ENCODE measurements at regions not wholly inside any gene's neighbourhood (a gene's known extent, or its start where the extent isn't known, plus 50 kb on each side); places are given as distances from the start of the nearest gene placed in this dataset.
A peak's percentile ranks its signal among the peaks of the same experiment; 100 is the strongest.

DNA sequence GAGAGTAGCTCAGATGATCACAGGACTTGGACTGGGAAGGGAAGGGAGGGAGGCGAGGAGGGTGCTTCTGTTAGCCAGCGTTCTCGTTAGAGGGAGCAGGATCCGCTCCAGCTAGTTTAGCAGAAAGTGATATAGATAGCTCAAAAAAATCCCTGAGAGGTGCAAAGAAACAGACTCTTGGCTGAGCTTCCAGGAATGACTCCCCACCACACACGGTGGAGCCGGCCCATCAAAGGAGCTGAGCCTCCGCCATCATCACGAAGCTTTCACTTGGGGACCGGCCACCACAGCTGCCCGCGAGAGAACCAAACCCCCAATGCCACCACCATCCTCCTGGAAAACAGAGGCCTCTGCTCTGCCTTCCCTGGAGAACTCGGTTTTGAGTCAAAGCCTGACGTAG, 124.6 kb upstream of the BCL2L14 start:
- ATAC-seq (ENCODE audit: poor library complexity) (no peak), DNase-seq (no peak)
- intact Hi-C loops (cut with DNase I): no loop called here

DNA sequence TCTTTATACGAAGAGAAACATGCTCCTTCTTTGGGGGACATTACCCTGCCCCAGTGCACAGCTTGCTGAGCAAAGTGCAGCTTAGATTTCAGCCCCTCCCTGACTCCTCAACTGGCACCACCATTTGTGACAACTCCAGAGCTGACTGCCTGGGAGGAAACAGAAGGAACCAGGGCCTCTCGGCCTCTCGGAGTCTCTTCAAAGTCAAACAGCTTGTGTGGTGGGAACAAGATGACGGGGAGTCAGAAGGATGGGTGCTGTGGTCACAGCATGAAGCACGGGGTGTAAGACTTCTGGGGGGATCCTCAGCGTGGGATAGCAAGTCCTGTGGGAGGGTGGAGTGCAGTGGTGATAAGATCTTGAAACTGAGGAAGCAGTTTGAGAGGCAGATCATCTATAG, 123.5 kb upstream of the BCL2L14 start:
- DNase-seq (no peak), ATAC-seq (ENCODE audit: poor library complexity) (no peak)
- intact Hi-C loops (cut with DNase I): no loop called here

DNA sequence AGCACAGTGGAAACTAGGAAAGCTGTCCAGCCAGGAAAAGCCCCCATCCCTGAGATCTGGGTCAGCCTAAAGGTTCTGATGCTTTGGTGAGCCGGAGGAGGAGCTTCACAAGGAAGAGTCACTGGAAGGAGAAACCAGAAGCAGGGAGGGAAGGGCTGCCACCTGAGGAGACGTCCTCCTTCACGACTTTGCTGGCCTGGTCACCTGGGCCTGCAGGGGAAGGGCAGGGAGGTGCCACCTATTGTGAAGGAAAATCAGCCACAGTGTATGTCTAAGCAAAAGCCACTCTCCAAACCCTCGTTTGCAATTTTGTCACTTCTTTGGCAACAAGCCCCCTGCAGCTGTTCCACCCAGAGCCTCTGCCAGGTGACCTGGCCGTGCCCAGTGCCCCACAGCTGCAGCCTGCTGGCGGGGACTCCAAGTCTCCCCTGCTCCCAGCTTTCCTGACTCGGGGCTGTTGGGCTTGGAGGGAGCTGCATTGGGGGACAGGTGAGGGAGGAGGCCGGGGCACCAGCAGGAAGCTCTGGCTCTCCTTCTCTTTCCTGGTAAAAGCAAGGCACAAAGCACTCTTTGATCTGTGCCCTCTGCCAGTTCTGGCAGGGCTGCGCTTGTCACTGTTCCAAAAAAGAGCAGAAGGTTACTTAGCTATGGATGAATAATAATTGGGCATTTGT, 120.9 kb upstream of the BCL2L14 start:
- intact Hi-C loops (cut with DNase I): no loop called here
- DNase-seq: no peak
- ATAC-seq (ENCODE audit: poor library complexity): peak; percentile 76

GRCh38 chr12:11951209-11951608, 119.5 kb upstream of the BCL2L14 start:
- DNase-seq (no peak), ATAC-seq (ENCODE audit: poor library complexity) (no peak)
- intact Hi-C loops (cut with DNase I): no loop called here

DNA sequence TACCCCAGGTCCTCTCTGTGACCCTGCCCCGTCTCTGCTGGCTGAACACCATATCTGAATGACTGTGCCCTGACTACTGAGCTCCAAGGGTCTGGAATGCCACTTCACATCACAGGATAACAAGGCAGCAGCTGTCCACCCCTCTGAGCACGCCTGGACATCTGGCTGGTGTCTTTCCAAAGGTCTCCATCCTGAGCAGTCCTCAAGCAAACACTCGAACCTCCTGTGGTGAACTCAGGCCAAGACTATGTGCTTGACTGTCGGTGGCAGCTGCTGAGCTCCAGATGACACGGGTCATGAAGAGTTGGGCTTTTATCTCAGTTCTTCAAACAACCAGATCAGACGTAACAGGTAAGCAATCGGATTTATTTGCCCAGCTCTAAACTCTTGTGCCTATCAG, 117.2 kb upstream of the BCL2L14 start:
- DNase-seq (no peak), ATAC-seq (ENCODE audit: poor library complexity) (peak; percentile 49)
- intact Hi-C loops (cut with DNase I): no loop called here

DNA sequence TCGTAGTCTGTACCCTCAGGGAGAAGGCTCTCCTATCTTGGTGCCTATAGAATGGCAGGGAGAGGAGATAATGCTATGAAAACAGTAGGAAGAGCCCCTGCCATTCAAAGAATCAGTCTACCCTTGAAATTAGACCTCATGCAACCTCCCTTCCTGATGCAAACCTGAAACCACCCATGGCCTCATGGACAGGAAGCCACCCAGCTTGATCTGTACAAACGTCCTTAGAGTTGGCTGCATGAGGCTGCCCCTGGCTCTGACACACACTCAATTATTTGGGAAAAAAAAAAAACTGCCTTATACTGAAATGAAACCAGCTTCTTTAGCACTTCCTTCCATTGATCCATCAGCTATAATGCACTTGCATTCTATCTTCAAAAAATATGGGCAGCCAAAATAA, 116.6 kb upstream of the BCL2L14 start:
- DNase-seq (no peak), ATAC-seq (ENCODE audit: poor library complexity) (no peak)
- intact Hi-C loops (cut with DNase I): no loop called here

- ATAC-seq (ENCODE audit: poor library complexity): no peak
- intact Hi-C loops (cut with DNase I): no loop called here
Measured at GRCh38 chr12:11958221-11959091, 112.3 kb upstream of the BCL2L14 start.

GRCh38 chr12:11959117-11959823, 111.5 kb upstream of the BCL2L14 start:
- DNase-seq (no peak), ATAC-seq (ENCODE audit: poor library complexity) (no peak)

More at GRCh38 chr12:11958221-11959091, 112.3 kb upstream of the BCL2L14 start:
- DNase-seq: no peak

DNA sequence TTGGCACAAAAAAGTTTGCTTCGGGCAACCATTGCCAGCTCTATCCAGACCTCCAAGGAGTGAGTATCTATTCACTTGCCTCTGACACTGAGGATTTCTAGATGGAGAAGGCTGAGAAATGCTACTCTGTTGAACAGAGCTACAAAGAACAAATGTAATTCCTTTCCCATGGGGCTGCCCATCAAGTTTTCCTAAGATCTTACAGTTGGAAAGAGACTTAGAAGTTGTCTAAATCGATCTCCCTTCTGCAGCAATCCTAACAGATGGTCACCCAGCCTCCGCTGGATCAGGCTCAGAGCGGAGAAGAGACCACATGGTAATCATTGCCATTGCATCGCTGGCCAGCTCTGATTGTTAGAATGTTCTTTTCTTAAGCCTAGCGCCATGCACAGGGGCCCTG, 110.1 kb upstream of the BCL2L14 start:
- DNase-seq (no peak), ATAC-seq (ENCODE audit: poor library complexity) (no peak)
- intact Hi-C loops (cut with DNase I): no loop called here

More at GRCh38 chr12:11959117-11959823, 111.5 kb upstream of the BCL2L14 start:
- intact Hi-C loops (cut with DNase I): no loop called here

GRCh38 chr12:11961686-11962085, 109.1 kb upstream of the BCL2L14 start:
- no peak for ATAC-seq (ENCODE audit: poor library complexity)
- no peak for DNase-seq
- intact Hi-C loops (cut with DNase I): no loop called here

DNA sequence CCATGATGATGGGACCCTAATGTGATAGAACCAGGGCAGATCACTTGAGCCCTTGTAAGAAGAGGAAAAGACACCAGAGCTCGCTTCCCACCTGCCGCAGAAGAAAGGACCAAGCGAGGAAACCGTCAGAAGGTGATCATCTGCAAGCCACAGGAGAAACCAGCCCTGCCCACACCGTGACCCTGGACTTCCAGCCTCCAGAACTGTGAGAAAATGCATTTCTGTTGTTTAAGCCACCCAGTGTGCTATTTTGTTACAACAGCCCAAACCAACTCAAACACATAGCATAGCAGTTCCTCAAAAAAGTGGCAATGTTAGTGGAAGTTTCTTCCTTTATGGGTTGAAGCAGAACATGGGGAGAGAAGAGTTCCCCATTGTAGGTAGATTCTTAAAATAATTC, 107.9 kb upstream of the BCL2L14 start:
- intact Hi-C loops (cut with DNase I): no loop called here
- DNase-seq (no peak), ATAC-seq (ENCODE audit: poor library complexity) (no peak)

GRCh38 chr12:11963841-11964471, 106.8 kb upstream of the BCL2L14 start:
- ATAC-seq (ENCODE audit: poor library complexity) (no peak), DNase-seq (no peak)
- intact Hi-C loops (cut with DNase I): no loop called here

GRCh38 chr12:11965258-11965910, 105.4 kb upstream of the BCL2L14 start:
- DNase-seq (no peak), ATAC-seq (ENCODE audit: poor library complexity) (no peak)
- intact Hi-C loops (cut with DNase I): no loop called here

- intact Hi-C loops (cut with DNase I): no loop called here
- ATAC-seq (ENCODE audit: poor library complexity): no peak
- no peak for DNase-seq
Measured at GRCh38 chr12:11967376-11968047, 103.2 kb upstream of the BCL2L14 start.

GRCh38 chr12:11968048-11968383, 102.7 kb upstream of the BCL2L14 start:
- no peak for ATAC-seq (ENCODE audit: poor library complexity)
- intact Hi-C loops (cut with DNase I): no loop called here
- no peak for DNase-seq

DNA sequence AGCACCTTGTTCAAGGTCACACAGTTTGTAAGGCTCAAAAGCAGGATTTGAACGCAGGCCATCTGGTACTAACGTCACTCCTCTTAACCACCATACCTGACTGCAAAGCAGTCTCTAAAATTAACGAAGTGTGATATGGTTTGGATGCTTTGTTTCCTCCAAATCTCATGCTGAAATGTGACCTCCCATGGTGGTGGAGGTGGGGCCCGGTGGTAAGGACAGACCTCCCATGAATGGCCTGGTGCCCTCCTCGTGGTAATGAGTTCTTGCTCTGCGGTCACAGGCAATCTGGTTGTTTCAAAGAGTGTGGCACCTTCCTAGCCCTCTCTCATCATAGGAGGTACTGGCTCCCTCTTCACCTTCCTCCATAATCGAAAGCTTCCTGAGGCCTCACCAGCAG, 102.2 kb upstream of the BCL2L14 start:
- intact Hi-C loops (cut with DNase I): no loop called here
- no peak for DNase-seq
- ATAC-seq (ENCODE audit: poor library complexity): no peak

DNA sequence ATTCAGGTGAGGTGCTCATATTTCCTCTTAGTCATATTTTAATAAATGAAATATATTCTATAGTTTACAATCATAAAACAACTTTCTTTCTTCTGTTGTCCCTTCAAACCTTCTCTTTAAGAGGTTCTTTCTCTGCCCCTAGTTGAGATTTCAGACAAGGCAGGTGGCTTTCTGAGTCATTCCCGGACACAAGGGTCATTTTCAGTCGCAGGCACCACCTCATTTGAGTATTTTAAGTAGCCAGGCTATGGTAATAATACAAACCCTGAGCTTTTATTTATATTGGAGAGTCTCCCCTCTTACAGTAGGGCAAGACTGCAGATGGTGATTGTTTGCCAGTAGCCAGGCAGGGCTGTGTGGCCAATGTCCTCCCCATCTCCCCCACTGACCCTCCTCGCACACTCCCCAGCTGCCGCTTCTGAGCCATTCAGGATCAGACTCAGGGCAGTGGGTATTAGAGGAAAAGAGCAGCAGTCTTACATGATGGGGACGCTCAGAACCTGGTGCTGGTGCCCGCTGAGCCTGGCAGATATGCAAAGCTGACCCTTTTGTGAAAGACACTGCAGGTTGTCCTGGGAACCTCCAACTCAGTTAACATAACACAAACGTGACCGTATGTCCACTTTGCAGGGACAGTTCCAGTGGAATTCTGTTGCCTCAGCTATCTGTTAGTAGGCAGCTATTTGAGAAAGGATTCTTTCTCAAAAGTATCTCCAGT, 101.1 kb upstream of the BCL2L14 start:
- intact Hi-C loops (cut with DNase I): no loop called here
- DNase-seq (no peak), ATAC-seq (ENCODE audit: poor library complexity) (no peak)

- DNase-seq: no peak
- intact Hi-C loops (cut with DNase I): no loop called here
- ATAC-seq (ENCODE audit: poor library complexity): no peak
Measured at GRCh38 chr12:11970155-11970520, 100.6 kb upstream of the BCL2L14 start.

Measured in Right ventricle myocardium superior (tissue), 1 donor.